SK-N-SH treated with all-trans-retinoic acid at 6 μM for 48 hours (cell line): ENCODE measurements at regions not wholly inside any gene's neighbourhood (a gene's known extent, or its start where the extent isn't known, plus 50 kb on each side); places are given as distances from the start of the nearest gene placed in this dataset.

Experiments used
- BACH2 ChIP-seq: fragments of 250-450 bp; sonication (Bioruptor Pico); IDR thresholded peaks from 2 replicates; pipeline ENCODE4 v1.9.0; 2021; ENCODE audit warnings: mild to moderate bottlenecking, borderline replicate concordance
- ESRRG ChIP-seq: fragments of 250-450 bp; sonication (Bioruptor Pico); IDR thresholded peaks from 2 replicates; pipeline ENCODE4 v1.6.1; 2021; ENCODE audit warnings: mild to moderate bottlenecking
- ZNF70 ChIP-seq: fragments of 450-650 bp; formaldehyde crosslinking; IDR thresholded peaks from 2 replicates; pipeline ENCODE4 v1.5.0; 2020; ENCODE audit warnings: mild to moderate bottlenecking, moderate library complexity

DNA sequence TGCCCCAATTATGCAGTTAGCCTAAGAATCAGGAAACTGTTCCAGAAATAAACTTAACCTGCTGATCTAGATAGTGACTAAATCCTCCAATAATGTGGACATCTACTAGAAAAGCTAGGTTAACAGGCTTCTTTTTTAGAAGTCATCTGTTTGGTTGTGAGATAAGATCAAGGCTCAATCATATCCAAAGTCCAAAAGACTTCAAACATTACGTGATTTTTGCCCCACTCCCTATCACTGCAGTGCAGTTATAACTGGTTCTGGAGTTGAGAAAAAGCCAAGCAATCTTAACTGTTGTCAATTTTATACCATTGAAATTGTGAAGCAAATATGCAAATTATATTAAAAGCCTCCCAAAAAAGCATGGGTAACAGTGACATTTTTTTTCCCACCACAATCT lies 781.4 kb downstream of the KLHL13 start:
- TF ChIP-seq ESRRG (no peak), ZNF70 (CRISPR knock-in tag) (no peak), BACH2 (CRISPR knock-in tag) (no peak)
